Activated gamma-delta T cell treated with anti-CD3 and anti-CD28 coated beads, Interleukin-2, amount 50 U/mL, for 16 hours (primary cell): ENCODE measurements at regions not wholly inside any gene's neighbourhood (a gene's known extent, or its start where the extent isn't known, plus 50 kb on each side); places are given as distances from the start of the nearest gene placed in this dataset.
"Not testable (repeated sequence)": the region's sequence is repeated elsewhere in the genome, so short reads cannot be mapped to it uniquely, and the experiment has no call there.

Source experiments
- DNase-seq: peaks from one replicate; pipeline ENCODE4 v3.0.0-alpha.2; 2020; ENCODE audit warnings: low read depth

DNA sequence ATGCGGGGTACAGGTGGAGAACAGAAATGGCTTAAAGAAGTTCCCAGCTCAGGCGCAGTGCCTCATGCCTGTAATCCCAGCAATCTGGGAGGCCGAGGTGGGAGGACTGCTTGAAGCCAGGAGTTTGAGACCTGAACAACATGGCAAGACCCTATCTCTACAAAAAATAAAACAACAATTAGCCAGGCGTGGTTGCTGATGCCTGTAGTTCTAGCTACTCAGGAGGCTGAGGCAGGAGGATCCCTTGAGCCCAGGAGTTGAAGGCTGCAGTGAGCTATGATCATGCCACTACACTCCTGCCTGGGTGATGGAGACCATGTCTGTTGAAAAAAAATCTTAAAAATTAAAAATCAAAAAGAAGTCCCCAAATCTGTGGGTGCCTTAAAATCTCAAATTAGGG lies 228.3 kb upstream of the WSB1 start:
- DNase-seq, result no peak

DNA sequence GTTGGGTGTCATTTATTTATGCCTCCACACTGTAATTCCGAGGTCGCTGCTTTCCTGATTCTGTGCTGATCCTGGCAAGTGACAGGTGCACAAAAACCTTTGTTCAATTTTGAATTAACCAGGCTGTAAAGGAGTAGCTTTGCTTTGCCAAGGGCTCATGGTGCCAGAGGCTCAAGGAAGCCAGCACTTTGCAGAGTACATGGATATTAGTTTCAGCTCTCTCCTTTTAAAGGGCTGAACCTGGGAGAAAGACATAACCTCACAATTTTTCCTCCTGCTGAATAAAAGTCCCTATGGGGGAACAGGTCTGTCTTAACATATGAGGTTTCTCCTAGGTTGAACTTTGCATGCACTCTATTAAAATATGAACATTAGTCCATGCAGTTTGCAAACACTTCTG lies 227.6 kb upstream of the WSB1 start:
- DNase-seq, result no peak

GRCh38 chr17:27069842-27070508 lies 223.9 kb upstream of the WSB1 start:
- no peak for DNase-seq

DNA sequence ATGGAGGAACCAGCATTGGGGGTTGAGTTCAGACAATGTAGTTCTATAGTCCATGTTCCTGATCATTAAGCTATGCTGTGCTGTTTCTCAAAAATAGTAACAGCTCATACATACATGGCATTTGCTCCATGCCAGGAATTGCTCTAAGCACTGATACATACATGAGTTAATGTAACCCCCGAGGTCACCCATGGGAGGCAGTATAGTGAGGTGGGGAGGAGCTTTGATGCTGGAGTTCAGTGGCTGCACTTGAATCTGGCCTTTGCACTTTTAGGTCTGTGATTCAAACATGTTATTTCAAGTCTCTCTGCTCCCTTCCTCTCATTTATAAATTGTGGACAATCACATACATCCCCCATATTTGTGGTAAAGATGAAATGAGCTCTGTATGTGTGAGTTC lies 223.1 kb upstream of the WSB1 start:
- no peak for DNase-seq

DNA sequence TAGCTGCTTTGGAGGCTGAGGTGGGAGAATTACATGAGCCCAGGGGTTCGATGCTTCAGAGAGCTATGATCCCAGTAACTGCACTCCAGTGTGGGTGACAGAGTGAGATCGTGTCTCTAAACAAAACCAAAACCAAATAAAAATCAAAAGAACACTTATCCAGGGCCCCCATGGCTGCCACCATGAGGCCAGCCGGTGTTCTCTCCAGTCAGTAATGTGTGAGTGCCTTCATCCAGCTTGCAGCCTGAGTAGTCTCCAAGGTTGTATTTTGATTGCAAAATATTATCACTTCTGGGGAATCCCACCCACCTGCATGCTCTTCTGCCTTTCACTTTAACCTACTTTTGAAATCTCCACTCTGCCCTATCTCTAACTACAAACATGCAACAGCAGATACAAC lies 221.0 kb upstream of the WSB1 start:
- no peak for DNase-seq

DNA sequence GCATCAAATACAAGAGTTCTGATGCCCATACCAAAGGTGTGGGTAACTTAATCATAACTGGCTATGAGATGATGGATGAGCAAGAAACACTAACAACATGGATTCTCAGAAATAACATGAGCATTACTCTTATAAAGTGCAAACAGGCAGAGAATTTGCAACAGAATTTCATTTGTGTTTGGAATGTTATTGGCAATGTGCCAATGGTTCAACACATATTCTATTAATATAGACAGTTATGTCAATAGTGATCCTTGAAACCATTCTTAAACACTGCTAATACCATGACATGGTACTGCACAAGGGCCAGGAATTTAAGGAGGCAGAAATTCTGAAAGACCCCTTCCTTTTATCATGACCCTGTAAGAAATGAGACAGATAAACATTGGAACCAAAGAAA lies 217.1 kb upstream of the WSB1 start:
- DNase-seq, result no peak

DNA sequence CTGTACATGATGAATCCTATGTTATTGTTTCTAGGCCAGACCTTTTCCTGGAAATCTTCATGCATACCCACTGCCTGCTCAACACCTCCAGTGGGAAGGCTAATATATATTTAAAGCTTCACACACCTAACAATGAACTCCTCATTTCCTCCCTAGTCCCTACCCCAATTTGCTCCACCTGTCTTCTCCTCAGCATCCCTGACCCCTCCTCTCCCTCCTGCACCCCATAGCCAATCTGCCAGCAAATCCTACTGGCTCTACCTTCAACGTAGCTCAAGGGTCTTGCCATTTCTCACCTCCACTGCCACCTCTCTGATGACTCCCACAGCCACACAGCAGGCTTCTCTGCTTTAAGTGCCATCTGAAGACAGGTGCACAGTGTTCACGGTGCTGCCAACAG lies 215.6 kb upstream of the WSB1 start:
- no peak for DNase-seq

- no peak for DNase-seq
These were observed 214.3 kb upstream of the WSB1 start for GRCh38 chr17:27079660-27080059.

GRCh38 chr17:27081002-27081638 lies 212.8 kb upstream of the WSB1 start:
- DNase-seq, result no peak

DNA sequence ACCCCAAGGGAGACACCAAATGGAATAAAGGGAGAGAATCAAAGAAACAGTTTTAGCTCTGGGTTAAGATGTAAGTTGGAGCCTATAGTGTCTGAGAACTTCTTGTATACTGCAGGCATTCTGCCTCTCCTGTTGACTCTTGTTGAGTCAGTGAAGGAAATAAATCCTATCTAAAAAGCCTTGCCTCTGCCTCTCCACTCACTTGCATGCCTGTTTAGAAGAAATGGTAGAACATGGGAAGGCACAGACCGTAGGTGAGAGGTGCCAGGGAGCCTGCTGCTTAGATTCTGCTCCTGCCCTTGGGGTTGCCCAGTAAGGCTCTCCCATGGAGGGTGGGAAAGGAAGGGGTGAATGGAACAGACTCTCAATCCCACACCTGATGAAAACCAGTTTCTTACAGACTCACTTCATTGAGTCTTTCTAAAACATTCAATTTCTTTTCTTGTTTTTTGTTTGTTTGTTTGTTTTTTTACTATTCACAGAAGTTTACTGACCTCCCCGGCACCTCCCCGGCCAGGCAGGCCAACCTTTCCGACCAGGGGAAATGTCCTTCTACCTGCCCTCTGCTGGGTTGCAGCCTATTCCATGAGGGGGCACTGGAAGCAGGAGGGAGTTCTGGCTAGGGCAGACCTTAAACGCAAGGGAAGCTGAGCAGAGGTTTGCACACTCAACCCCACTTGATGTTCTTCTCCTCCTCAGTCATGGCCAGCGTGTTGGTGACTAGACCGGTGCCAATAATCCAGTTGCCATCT lies 211.7 kb upstream of the WSB1 start:
- no peak for DNase-seq

- no peak for DNase-seq
These were observed 211.1 kb upstream of the WSB1 start for GRCh38 chr17:27082775-27083154.

DNA sequence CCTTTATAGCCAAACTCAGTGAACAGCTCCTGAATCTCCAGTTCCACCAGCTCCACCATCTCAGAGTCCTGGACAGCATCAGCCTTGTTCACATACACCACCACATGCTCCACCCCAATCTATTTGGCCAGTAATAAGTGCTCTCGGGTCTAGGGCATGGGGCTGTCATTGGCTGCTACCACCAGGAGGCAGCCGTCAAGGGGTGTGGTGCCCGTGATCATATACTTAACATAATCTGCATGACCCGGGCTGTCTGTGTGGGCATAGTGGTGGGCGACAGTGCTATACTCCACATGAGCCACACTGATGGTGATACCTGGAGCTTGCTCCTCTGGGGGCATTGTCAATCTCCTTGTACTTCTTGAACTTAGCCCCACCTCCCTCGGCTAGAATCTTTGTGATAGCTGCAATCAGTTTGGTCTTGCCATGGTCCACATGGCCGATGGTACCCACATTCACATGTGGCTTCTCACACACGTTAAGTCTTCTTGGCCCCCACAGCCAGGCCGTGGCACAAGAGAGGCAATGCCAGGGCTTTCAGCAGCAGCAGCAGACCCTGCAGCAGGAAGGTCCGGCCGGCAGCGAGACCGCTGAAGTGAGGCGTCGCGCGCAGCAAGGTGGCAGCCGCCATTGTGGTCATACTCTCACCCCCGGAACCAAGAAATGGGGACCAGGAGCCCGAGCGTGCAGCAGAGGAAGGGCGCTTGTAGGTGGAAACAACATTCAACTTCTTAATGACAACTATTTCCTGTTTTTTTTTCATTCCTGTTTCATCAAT lies 210.3 kb upstream of the WSB1 start:
- no peak for DNase-seq

DNA sequence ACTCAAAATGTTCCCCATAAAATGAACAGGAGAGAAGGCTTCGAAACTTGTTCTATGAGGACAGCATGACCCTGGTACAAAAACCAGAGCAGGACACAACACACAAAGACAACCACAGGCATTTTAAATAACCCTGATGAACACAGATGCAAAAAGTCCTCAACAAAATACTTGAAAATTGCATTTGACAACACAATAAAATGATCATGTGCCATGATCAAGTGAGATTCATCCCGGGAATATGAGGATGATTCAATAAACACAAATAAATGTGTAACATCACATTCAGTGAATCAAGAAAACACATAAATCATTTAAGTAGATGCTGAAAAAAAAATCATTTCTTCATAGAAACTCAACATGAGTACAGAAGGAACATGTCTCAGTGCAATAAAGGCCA lies 208.4 kb upstream of the WSB1 start:
- no peak for DNase-seq

DNA sequence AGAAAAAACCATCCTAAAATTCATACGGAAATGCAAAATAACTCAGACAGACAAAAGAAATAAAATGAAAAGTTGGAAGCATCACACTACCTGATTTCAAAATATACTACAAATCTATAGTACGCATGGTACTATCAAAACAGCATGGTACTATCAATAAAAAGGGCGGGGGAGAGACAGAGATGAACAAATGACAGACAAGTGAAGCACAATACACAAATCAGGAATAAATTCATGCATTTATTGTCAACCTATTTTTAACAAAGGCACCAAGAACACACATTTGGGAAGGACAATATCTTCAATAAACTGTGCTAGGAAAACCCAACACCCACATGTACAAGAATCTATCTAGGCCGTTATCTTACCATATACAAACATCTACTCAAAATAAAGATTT lies 207.4 kb upstream of the WSB1 start:
- no peak for DNase-seq

DNA sequence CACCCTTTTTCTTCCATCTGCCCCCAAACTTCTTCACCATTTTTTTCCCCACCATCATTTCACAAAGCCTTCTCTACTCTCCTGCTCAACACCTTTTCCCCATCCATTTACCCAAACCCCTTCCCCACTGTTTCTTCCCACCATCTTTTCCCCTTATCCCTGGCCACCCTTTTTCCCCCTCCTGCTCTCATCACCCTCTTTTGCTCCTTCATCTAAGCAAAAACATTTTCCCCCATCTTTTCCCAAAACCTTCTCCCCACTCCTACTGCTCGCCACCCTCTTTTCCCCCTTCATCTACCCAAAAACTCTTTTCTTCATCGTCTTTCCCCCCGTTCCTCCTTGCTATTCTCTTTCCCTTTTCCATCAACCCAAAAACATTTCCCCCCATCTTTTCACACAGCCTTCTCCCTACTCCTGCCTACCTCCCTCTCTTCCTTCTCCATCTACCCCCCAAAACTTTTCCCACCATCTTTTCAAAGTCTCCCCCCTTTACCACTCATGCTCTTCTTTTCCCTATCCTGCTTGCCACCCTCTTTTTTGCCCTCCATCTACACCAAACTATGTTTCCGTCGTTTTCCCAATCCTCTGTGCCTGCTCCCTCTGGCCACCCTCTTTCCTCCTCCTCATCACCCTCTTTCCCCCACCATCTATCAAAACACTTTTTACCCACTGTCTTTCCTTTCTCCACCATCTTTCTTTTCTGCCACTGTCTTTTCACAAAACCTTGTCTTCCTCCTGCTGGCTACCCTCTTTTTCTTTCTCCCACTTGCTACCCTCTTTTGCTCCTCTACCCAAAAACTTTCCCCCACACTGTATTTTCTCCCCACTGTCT lies 205.8 kb upstream of the WSB1 start:
- DNase-seq, result no peak

GRCh38 chr17:27088767-27089078 lies 205.2 kb upstream of the WSB1 start:
- no peak for DNase-seq

- not testable (repeated sequence) for DNase-seq
These were observed 204.6 kb upstream of the WSB1 start for GRCh38 chr17:27089079-27089928.

- no peak for DNase-seq
These were observed 204.0 kb upstream of the WSB1 start for GRCh38 chr17:27089929-27090247.

DNA sequence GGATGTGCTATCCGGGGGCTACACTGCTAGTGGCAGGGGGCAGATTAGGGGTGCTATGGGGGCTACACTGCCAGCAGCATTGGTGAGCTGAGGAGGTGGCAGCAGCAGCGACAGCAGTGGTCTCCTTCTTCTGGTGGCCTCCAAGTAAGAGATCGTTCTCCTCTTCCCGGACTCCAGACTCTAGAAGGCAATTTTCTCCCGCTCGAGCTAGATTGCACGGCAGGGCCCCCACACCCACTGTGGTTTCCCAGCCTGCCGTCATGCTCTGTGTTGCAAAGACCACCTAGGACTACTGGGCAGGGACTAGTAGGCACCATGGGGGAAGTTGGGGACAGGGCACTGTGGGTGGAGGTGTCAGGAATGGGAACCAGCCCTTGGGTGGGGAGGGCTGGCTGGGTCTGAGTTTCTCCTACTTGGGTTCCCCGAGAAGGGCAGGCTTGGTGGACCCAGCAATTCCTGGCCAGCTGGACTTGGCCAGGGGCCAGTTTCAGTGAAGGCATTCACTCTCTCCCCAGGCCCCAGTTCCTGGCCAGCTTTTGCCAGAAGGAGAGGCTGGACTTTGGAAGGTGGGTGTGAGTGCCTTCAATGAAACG lies 203.4 kb upstream of the WSB1 start:
- DNase-seq, result not testable (repeated sequence)

- DNase-seq, result no peak
These were observed 202.8 kb upstream of the WSB1 start for GRCh38 chr17:27091043-27091497.

DNA sequence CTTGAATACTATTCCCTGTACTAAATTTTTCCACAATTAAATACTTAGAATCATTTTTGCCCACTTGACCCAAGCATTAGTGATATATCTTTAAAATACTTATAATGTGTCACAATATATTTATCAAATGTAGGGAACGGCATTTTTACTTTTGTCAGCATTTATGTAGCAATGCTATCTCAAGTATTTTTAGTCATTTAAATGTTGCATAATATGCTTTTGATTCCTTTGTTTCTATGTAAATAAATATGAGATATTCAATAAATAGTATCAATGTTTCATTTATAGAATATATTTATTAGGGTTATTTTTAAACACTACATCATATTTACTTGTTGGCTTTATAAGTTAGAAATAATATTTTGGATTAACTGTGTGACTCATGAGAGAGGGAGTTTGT lies 199.7 kb upstream of the WSB1 start:
- not testable (repeated sequence) for DNase-seq
